GM13977 (cell line): ENCODE measurements at regions not wholly inside any gene's neighbourhood (a gene's known extent, or its start where the extent isn't known, plus 50 kb on each side); places are given as distances from the start of the nearest gene placed in this dataset.
"Not testable (repeated sequence)": the region's sequence is repeated elsewhere in the genome, so short reads cannot be mapped to it uniquely, and the experiment has no call there.

ENCODE experiments used
- DNase-seq: peaks from one replicate; pipeline ENCODE4 v3.0.0; 2012; ENCODE audit warnings: low spot score
- in situ Hi-C: fragments of 300-500 bp; cut with MboI; formaldehyde crosslinking; loops from one replicate; pipeline ENCODE4 v1.12.0; 2022; ENCODE audit warnings: low sequenced_read_pairs, low pct_unique_long_range_greater_than_20kb, mixed read lengths, inconsistent platforms; ENCODE audit not compliant: unreplicated experiment
- TF ChIP-seq, protein P1 (sequence below): IDR thresholded peaks from 2 replicates; pipeline ENCODE4 v1.5.1; 2012; ENCODE audit warnings: mild to moderate bottlenecking, control low read depth; ENCODE audit not compliant: insufficient read depth; ENCODE audit errors: extremely low read depth, missing control alignments

DNA sequence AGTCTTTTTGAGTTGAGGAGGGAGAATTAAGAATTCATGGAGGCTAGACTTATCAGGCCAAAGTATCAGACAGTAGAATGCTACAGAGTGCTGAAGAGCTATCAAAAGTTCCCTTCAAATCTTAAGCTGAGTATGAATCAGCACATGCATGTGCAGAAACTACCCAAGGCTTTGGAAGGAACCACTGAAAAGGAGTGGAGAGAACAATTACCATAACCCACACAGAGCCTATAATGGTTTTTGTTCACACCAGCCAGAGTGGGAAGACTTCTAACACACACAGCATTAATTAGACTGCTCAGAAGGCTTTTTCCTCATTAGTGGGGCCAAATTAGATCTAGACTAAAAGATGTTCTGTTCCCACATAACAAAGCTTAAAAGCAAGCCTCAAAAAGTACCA lies 83.7 kb upstream of the SLC6A11 start:
- TF ChIP-seq, protein P1, sequence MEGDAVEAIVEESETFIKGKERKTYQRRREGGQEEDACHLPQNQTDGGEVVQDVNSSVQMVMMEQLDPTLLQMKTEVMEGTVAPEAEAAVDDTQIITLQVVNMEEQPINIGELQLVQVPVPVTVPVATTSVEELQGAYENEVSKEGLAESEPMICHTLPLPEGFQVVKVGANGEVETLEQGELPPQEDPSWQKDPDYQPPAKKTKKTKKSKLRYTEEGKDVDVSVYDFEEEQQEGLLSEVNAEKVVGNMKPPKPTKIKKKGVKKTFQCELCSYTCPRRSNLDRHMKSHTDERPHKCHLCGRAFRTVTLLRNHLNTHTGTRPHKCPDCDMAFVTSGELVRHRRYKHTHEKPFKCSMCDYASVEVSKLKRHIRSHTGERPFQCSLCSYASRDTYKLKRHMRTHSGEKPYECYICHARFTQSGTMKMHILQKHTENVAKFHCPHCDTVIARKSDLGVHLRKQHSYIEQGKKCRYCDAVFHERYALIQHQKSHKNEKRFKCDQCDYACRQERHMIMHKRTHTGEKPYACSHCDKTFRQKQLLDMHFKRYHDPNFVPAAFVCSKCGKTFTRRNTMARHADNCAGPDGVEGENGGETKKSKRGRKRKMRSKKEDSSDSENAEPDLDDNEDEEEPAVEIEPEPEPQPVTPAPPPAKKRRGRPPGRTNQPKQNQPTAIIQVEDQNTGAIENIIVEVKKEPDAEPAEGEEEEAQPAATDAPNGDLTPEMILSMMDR, result no peak
- no peak for DNase-seq
- in situ Hi-C loops, result loop anchor here (25.0 kb wide), 1 partner anchor 395 kb away; no protein-coding TSS in a partner anchor

DNA sequence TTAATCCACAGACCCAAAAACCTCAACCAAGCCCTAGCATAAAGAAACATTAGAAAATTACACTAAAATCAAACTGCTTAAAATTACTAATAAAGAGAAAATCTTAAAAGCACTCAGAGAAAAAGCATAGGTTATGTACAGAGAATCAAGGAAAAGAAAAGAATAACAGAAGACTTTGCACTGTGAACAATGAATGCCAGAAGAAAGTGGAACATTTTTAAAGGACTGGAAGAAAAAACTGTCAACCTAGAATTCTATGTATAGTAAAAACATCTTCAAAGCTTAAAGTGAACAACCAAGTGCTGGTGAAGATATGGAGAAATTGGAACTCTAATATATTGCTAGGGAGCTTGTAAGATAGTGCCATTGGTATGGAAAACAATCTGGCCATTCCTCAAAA lies 82.7 kb upstream of the SLC6A11 start:
- in situ Hi-C loops, result loop anchor here (25.0 kb wide), 1 partner anchor 396 kb away; no protein-coding TSS in a partner anchor
- DNase-seq, result no peak
- TF ChIP-seq, protein P1, result no peak

DNA sequence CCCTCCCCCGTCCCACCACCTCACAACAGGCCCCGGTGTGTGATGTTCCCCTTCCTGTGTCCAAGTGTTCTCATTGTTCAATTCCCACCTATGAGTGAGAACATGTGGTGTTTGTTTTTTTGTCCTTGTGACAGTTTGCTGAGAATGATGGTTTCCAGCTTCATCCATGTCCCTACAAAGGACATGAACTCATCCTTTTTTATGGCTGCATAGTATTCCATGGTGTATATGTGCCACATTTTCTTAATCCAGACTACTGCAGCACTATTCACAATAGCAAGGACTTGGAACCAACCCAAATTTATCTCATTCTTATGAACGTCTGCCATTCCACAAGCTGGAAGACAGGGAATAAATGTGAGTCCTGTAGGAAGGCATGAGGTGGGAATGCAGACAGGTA lies 79.6 kb upstream of the SLC6A11 start:
- DNase-seq, result not testable (repeated sequence)
- in situ Hi-C loops, result loop anchor here (25.0 kb wide), 1 partner anchor 399 kb away; no protein-coding TSS in a partner anchor

DNA sequence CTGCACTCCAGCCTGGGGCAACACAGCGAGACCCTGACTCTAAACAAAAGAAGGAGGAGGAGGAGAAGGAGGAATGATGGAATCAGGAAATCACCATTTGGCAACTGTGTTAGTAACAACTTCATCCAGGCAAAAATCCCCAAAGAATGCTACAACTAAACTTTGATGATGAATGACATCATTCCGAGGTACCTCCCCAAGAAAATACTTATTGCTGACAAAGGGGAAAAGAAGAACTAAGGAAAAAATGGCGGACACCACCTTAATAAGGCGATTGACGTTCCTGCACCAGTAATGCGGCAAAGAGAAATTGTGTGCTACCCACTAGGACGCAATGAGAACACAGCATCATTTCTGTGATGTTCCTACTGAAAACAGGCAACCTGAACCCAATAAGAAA lies 78.2 kb upstream of the SLC6A11 start:
- TF ChIP-seq, protein P1, result no peak
- in situ Hi-C loops, result loop anchor here (25.0 kb wide), 1 partner anchor 400 kb away; no protein-coding TSS in a partner anchor
- no peak for DNase-seq

DNA sequence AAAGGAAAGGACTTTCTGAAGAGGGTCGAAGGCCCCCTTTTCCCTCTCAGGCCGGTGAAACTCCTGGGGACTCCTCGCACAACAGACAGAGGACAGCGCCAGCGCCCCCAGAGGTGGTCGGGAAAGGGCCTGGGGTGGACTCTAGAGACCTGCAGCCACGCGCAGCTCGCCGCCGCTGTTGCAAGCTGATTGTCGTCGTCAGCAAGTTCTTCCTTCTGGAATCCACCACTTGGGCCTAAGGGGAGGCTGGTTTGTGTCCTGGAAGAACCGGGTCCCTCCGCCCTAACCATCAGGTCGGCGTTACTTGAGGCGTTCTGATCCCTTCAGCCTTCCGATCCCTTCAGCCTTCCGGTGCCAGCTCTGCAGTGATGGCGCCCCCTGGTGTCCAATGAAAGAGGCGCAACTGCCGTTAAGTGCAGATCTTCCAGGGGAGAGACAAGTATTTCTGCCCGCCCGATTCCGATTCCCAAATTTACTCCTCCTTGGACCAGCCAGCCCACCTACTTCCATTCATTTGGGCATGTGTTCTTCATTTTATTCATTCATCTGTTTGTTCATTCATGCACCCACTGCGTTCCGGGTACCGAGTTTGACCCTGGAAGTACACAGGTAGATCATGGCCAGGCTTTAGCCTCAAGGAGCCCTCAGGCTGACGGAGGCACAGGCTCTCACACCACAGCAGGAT lies 77.2 kb upstream of the SLC6A11 start:
- in situ Hi-C loops, result loop anchor here (25.0 kb wide), 1 partner anchor 402 kb away; no protein-coding TSS in a partner anchor
- TF ChIP-seq, protein P1, result peak; percentile 72
- DNase-seq, result peak; percentile 65

DNA sequence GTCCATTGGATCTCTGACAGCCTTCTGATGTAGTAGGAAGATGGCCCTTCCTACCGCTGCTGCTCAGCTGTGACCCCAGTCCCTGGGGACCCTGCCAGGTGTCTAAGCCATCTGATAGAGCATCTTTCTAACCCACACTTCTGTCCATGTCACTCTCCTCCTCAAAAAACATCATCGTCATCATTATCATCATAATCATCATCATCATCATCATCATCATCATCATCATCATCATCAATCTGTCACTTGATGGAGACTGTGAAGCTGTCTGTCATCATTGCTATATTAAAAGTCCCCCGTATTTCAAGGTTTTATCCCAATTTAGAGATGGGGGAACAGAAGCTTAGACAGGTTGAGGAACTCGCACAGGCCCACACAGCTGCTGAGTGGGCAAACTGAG lies 75.1 kb upstream of the SLC6A11 start:
- in situ Hi-C loops, result loop anchor here (25.0 kb wide), 1 partner anchor 404 kb away; no protein-coding TSS in a partner anchor
- TF ChIP-seq, protein P1, result no peak

DNA sequence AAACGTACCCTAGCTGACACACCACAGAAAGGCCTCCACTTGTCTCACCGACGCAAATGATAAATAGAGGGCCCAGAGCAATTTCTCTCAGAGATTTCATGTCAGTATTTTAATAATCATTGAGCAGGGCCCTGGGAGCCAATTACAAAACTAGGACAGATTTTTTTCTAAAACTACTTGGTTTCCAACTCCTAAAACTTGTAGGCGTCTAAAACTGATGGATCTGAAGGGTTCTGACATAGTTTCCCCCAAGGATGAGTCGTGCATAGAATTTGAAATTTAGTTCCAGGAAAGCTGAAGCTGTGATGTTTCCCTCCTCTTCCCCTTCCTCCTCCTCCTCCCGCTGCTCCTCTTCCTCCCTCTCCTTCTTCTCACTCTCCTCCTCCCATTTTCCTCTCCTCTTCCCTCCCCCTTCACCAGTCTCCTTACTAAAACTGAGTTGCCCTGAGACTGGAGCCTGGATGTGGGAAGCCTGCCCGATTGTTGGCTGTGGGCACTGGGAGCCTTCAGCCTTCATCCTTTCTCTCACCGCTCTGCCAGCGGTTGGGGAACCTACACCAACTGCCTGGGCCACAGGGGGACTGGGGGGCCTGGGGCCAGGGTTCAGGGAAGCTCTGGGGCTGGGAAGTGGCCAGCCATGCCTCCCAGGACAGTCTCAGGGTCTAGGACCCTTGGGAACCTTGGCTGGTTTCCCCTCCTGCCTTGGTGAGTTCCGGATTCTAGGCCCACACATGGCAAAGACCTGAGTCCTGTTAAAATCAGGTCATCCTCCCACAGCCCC lies 73.9 kb upstream of the SLC6A11 start:
- in situ Hi-C loops, result loop anchor here (25.0 kb wide), 1 partner anchor 405 kb away; no protein-coding TSS in a partner anchor
- DNase-seq, result no peak
- TF ChIP-seq, protein P1, result no peak

More for the DNA sequence above, 75.1 kb upstream of the SLC6A11 start:
- no peak for DNase-seq
